NCI-H128 (cell line): ENCODE measurements at regions not wholly inside any gene's neighbourhood (a gene's known extent, or its start where the extent isn't known, plus 50 kb on each side); places are given as distances from the start of the nearest gene placed in this dataset.
"Not testable (repeated sequence)": the region's sequence is repeated elsewhere in the genome, so short reads cannot be mapped to it uniquely, and the experiment has no call there.

Experiments used
- DNase-seq: peaks from one replicate; lab custom pipeline; 2025; ENCODE audit not compliant: unreplicated experiment; lab: John Stamatoyannopoulos, UW

GRCh38 chr2:60251247-60251646, 302.2 kb downstream of the BCL11A start:
- DNase-seq, result no peak

GRCh38 chr2:60249879-60250278, 303.6 kb downstream of the BCL11A start:
- no peak for DNase-seq

- no peak for DNase-seq
Observed at GRCh38 chr2:60247471-60247870, 306.0 kb downstream of the BCL11A start.

- DNase-seq, result no peak
Observed at GRCh38 chr2:60246583-60246982, 306.9 kb downstream of the BCL11A start.

- DNase-seq, result no peak
Observed at GRCh38 chr2:60234274-60234986, 319.0 kb downstream of the BCL11A start.

GRCh38 chr2:60230596-60230995, 322.9 kb downstream of the BCL11A start:
- no peak for DNase-seq

GRCh38 chr2:60230037-60230436, 323.4 kb downstream of the BCL11A start:
- no peak for DNase-seq

GRCh38 chr2:60226943-60227342, 326.5 kb downstream of the BCL11A start:
- DNase-seq, result no peak

- DNase-seq, result no peak
Observed at GRCh38 chr2:60226191-60226590, 327.3 kb downstream of the BCL11A start.

- no peak for DNase-seq
Observed at GRCh38 chr2:60223859-60224258, 329.6 kb downstream of the BCL11A start.

- DNase-seq, result no peak
Observed at GRCh38 chr2:60221098-60221497, 332.4 kb downstream of the BCL11A start.

- DNase-seq, result no peak
Observed at GRCh38 chr2:60219536-60219935, 333.9 kb downstream of the BCL11A start.

GRCh38 chr2:60216452-60216995, 336.9 kb downstream of the BCL11A start:
- DNase-seq, result no peak

- peak; percentile 43 for DNase-seq
Observed at GRCh38 chr2:60215386-60215901, 338.0 kb downstream of the BCL11A start.

- DNase-seq, result no peak
Observed at GRCh38 chr2:60214626-60214875, 338.9 kb downstream of the BCL11A start.

GRCh38 chr2:60213865-60214625, 339.4 kb downstream of the BCL11A start:
- DNase-seq, result no peak

GRCh38 chr2:60212181-60212945, 341.1 kb downstream of the BCL11A start:
- DNase-seq, result no peak

GRCh38 chr2:60189006-60189405, 364.4 kb downstream of the BCL11A start:
- DNase-seq, result not testable (repeated sequence)

- no peak for DNase-seq
Observed at GRCh38 chr2:60175290-60175689, 378.2 kb downstream of the BCL11A start.

- no peak for DNase-seq
Observed at GRCh38 chr2:60174146-60174545, 379.3 kb downstream of the BCL11A start.

GRCh38 chr2:60172801-60173200, 380.7 kb downstream of the BCL11A start:
- no peak for DNase-seq

- DNase-seq, result no peak
Observed at GRCh38 chr2:60170272-60170671, 383.2 kb downstream of the BCL11A start.
